NCI-H2029 treated with DMSO at 0.1 percent for 48 hours (cell line): ENCODE measurements at regions not wholly inside any gene's neighbourhood (a gene's known extent, or its start where the extent isn't known, plus 50 kb on each side); places are given as distances from the start of the nearest gene placed in this dataset.

Experiments used
- DNase-seq: peaks from one replicate; lab custom pipeline; 2025; lab: John Stamatoyannopoulos, UW

DNA sequence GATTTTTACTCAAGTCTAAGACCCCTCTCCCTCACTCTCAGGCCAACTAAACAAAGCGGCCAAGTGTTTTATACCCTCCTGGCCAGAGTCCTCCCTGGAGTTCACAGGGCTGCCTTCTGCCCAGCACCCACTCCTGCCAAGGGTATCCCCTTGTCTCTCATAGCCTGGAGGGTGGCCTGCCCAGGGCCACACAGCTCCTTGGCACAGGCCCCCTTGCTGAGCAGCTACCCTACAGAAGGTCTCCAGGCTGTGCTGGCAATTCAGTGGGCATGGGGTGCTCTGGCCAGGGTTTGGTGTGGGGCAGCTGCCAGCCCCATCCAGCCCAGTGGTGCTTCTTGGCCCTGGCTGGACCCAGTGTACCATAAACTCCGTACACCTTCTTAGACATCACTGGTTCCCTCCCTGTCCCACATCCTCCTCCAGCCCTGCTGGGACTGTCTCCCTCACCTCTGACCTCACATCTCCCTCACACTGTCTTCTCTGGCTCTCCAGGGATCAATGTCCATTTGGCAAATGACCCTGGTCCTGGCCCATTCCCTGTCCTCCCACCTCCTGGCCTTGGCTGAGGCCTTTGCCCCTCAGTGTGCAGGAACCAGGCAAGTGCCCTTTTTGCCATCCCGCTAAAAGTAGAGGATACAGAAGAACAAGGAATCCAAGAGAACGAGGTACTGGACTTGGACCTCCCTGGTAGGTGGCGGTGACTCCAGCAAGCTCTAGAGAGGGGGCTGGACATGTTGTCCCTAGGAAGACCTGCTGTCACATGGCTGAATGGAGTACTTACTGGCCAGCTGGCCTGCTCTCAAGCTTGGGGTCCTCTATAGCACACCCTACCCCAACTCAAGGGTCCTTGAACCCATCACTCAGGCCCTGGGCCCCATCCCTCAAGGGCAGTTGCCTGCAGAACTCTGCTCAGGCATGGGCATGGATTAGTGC lies 50.0 kb upstream of the TRPM1 start:
- DNase-seq, result no peak

DNA sequence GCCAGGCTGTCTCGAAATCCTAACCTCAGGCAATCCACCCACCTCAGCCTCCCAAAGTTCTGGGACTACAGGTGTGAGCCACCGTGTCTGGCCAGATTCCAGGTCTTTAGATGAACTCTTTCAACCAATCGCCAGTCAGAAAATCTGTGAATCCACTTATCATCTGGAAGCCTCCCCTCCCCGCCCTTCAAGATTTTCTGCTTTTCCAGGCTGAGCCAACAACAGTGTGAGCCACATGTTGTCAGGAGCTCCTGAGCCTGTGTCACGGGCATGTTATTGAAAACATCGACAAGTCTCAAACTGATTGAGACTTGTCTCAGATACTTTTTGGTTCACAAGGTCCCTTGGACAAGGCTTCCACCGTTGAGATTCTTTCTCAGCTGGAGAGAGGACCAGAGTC lies 52.0 kb upstream of the TRPM1 start:
- no peak for DNase-seq

DNA sequence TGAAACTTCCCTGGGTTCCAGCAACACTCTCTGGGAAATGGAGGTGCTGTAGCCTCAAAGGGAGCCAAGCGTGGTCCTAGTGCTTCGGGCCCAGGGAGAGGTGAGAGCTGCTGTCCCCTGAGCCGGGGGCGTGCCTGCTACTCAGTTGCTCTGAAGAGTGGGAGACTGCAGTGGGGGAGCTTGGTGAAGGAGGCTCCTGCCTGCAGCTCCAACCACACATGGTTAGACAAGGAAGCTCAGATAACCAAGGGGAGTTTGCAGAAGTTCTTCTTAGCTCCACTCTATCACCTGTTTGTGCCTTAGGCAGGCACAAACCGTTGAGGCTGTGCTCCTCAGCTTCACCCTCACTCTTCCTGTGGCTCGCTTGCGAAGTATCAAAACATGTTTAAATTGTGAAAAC lies 53.6 kb upstream of the TRPM1 start:
- no peak for DNase-seq

DNA sequence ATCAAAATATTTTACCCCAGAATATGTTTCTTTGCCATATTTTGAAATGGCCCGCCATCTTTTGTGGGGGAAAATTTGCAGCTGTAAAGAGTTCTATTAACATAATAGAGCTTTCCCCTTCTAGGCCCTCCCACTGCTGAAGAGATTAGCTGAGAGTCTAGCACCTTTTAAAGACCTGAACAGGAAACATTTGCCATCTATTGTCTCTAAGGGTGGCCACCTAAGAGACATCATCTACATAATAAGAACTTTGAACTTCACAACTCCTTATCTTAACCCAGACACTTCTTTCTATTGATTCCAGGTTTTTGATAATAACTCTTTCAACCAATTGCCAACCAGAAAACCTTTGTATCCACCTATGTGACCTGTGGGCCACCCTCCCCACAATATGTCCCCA lies 54.7 kb upstream of the TRPM1 start:
- no peak for DNase-seq

DNA sequence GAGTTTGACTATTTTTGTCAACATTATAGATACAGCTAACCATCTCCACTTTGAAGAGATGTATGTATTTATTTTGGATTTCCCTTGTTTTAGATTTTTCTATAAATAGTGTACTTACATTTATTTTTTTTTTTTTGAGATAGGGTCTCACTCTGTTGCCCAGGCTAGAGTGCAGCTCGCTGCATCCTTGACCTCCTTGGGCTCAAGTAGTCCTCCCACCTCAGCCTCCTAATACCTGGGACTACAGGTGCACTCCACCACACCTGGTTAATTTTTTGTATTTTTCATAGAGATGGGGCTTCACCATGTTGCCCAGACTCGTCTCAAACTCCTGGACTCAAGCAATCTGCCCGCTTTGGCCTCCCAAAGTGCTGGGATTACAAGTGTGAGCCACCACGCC lies 55.3 kb upstream of the TRPM1 start:
- no peak for DNase-seq

DNA sequence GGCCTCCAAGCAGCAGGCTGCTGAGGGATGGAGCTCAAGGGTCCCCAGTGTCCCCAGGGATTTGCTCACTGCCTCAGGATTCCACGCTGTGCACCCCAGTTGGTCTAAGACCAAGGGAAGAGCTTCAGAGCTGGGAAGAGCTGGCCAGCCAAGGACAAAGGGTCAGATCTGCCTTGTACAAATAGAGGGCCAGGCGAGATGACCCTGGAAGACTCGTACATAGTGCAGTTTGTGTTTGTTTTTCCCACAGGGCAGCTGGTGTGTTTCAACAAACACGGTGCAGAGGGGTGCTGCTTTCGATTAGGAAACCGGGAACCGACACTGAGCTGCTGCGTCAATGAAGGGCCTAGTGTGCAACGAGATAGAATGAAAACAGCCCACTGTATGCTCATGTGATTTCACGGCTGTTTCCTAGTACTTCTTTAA lies 56.1 kb upstream of the TRPM1 start:
- DNase-seq, result no peak

DNA sequence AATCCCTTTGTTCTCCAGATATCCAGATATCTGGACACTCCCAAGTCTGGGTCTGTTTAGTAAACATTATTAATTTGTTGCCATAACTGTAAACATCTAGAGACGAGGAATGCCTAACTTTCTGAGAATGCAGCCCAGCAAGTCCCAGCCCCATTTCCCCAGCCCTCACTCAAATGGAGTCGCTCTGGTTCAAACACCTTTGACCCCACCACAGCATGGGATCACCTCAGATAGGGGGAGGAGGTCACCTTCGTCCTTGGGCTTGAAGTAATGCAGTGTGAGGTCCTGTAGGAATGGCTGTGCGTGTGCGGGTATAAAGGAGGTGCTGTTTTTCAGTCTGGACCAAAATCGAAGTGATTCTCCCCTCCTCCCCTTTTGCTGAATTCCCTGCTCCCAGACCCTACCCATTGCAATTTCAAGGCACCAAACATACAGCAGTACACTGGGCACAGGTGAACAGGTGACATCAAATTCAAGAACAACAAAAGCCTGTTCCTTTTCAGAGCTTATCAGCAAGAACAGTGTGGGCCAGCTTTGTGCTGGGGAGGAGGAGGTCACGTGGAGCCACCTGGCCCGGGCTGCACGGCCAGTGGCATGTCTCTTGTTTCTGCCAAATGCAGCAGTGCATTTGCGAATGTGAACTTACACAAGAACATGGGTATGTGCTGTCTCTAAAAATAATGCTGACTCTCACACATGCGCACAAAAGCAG lies 57.5 kb upstream of the TRPM1 start:
- DNase-seq, result no peak

DNA sequence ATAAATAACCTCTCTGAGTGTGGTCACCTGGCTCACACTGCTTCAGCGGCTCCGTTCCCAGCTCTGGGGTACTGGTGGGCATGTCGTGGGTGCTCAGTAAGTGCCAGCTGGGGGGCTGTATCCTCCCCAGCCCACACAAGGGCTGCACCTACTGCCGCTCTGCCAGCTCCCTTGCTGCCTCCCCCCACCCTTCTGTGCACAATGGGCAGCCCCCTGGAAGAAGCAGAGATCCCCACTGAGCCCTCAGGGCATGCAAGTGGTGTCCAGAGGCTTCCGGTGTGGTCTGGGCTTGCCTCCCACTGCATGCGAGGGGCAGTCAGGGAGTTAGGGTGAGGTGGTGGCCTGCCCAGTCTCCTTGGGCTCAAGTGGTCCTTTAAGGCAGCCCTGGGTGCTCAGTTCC lies 58.3 kb upstream of the TRPM1 start:
- no peak for DNase-seq

DNA sequence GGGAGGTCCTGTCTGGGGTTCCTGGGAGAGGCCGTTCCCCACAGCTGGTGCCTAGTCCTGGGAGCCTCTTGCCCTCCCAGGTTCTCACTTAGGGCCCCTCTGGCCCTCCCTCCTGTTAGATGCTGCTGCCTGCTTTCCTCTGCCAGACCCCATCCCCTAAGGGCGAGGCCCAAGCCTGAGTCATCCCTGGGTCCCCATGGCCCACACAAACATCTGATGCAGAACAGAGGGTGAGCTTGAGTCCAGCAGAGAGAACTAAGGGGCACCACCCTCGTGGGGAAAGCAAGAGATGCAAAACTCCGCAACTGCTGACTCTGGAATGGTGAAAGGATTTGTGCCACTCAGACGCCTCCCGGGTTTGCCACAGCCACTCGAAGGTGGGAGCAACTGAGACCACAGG lies 58.8 kb upstream of the TRPM1 start:
- no peak for DNase-seq

DNA sequence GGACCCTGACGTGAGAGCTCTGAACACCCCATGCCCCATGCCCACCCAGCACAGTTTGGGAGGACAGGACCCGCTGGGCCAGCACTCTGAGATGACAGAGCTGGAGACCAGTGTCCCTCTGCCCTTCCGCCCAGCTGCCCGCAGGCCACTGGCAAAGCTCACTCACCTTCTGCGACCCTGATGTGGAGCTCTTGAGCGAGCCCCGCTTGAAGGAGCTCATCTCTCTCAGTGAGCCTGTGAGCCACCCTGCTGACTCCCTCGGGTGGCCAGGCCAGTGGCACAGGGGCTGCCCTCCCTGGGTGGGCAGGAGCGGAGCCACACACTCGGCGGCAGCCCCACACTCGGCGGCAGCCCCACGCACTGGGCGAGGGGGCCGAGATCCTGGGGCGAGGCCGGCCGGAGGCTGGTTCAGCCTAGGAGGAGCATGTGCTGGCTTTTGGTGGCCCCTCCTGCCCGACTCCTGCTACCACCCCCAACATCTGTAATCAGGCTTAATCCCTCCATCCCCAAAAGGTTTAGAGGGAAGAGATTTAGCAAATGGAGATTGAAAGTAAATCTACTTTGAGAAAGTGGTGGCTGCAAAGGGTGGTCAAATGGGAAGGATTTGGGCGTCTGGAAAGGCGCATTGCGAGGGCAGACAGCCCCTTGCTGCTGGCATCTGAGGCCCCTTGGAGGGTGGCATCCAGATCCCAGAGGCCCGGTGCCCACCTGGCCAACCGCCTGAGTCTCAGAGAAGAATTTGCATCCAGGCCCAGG lies 59.4 kb upstream of the TRPM1 start:
- no peak for DNase-seq

DNA sequence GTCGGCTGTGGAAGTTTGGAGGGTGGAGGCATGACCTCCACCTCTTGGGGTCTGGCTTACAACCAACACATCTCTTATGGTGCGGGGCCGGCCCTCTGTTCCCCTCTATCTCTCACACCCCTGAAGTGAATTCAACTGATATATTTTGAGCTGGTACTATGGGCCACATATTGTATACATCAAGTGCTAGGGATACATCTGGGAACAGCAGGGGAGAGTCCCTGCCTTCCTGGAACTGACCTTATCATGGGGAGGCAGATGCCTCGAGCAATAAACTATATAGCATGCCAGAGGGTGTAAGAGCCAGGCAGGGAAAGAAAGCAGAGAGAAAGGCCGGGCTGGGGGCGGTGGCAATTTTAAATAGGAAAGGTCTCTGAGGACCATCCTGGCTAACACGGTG lies 60.4 kb upstream of the TRPM1 start:
- DNase-seq, result no peak

DNA sequence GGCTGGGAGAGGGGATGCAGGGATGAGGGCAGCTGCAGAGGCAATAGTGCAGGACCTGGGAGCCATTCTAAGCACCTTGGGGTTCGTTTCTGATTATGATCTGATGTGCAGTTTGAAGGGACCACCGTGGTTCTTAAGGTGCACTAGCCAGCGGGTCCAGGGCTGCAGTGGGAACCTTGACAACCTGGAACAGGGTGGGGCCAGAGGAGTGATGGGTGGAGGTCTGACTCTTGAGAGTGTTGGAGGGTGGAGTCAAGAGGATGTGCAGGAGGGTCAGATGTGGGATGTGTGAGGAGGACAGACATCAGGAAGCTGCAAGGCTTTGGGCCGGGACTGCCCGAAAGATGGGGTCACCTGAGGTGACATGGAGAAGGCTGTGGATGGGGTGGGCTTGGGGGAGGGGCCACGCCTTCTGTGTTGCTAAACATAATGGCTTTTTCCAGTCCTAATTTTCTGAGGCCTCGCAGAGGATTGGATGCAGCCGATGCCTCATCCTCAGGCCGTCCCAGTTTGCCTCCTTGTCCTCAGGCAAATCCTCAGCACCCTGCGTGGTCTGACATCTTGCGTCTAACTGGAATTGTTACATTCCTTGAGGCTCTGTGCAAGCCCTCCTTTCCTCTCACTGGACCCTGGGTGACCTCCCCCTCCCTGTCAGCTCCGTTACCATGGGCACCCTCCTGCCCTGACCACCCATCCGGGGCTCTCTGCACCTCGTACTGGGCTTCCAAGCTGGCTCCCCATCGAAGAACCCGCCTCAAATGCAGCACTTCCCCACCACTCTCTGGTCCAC lies 61.4 kb upstream of the TRPM1 start:
- DNase-seq, result no peak

DNA sequence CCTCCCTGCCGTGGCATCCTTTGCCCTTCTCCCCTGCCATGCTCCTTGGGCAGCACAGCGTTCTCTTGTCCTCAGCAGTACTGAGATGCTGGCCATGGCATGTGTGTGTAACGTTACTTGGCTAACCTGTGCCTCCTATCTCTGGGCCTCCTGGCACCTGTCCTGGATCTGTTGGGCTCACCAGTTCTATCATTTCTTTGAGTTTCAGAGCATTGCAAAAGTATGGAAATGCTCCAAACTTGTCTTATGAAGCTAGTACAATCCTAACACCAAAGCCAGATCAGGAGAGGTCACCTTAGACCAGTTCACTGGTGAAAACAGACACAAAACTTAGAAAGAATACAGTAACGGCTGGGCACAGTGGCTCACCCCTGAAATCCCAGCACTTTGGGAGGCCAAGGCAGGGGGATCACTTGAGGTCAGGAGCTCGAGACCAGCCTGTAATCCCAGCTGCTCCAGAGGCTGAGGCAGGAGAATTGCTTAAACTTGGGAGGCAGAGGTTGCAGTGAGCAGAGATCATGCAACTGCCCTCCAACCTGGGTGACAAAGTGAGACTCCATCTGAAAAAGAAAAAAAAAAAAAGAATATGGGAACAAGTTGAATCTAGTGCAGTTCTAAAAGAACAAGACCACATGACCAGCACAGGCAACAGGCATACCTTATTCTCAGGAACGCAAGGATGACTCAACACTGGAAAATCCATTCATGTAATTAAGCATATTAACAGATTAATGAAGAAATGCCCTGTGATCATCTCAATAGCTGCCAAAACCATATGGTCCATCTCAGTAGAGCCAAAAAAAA lies 62.4 kb upstream of the TRPM1 start:
- no peak for DNase-seq

DNA sequence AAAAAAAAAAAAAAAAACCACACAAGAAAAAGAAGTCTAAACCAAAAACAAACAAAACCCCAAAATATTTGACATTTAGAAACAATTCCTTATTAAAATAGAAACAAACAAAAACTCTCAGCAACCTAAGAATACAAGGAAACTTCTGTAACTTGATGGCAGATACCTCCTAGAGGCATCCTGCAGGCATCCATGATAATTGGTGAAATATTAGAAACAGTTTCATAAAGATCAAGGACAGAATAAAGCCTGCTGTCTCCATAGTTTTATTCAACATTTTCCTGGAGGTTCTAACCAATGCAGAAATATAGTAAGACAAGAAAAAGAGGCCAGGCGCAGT lies 63.0 kb upstream of the TRPM1 start:
- DNase-seq, result no peak

DNA sequence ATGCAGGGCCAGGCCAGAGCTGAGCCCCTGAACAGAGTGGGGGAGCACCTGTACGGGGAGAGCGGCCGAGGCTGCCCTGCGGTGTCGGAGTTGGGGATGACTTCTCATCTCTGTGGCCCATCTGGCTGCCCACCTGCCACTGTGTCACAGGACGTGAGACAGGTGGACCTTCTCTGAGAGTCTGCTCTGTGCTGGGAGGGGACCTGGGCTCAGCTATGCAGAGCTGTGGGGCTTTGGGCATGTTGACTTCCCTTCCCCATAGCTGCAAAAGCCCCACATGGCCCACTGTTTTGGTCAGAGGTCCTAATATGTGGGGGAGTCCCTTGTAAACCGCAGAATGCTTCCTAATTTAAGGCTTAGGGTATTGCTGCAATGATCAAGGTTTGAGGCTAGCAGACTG lies 68.0 kb upstream of the TRPM1 start:
- DNase-seq, result no peak

DNA sequence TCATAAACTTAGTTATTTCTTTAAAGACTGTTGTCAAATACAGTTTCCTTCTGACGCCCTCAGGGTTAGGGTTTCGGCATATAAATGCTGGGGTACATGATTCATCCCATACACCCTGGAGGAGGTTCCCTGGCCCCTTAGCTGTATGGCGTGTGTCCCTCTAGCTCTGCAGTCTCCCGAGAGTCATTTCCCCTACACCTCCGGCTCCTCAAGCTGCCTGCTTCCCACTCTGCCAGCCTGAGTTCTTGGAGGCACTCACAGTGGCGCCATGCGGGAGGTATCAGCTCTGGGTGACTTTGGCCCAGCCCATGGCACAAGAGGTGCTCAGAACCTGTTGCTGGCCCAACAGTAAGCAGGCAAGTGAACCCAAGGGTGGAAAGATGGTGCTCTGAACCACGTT lies 70.2 kb upstream of the TRPM1 start:
- DNase-seq, result no peak

DNA sequence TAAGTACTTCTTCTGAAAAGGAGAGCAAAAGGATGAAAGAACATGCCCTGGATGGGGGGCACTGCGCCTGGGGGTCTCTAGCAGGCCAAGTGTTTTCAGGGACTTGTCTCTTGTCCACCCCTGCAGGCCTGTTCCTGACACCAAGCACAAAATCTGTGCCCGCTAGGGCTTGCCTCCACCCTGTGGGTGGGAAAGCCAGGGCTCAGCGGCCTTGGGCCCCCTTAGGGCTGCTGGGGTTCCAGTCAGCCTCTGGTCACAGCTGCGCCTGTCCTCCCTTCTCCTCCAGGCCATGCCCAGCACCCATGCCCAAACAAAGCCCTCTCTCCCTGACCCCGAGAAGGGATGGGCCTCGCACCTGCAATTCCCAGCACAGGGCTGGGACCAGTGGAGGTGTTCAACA lies 71.1 kb upstream of the TRPM1 start:
- no peak for DNase-seq

DNA sequence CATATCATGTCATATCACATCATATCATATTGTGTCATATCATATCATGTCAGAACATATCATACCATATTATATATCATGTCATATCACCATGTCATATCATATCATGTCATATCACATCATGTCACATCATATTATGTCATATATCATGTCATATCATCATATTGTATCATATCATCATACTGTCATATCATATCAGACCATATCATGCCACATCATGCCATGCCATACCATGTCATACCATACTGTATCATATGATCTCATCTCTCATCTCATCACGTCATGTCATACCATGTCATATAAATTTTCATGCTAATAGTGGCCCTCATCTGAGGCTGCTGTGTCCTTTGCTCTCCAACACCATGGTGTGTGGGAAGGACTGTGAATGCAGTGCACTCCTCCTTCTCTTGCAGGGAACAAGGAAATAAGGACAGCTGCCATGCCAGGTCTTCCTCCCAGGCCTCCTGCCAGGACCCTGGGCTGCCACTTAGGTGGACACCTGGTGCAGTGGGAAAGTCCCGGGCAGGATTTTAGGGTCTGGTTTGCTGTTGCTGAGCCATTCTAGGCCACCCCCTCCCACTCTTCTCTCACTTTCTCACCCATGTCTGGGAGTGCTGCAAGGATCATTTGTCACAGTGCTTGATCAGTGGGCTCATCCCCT lies 72.4 kb upstream of the TRPM1 start:
- no peak for DNase-seq

DNA sequence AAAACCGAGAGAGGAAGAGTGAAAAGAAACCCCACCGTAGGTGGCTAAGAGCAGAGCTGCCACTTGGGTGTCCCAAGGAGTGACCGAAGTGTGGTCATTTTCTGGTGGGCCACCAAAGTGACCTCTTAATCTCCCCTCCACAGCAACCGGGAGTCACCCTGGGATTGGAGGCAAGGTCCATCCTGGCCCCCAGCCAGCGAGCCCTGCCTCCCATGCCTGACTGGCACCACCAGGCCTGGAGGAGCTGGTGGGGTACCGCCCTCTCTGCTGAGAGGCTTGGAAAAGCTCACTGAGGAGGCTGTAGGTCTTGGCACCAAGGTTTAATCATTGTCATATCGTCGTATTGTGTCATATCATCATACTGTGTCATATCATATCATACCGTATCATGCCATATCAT lies 74.0 kb upstream of the TRPM1 start:
- DNase-seq, result no peak

DNA sequence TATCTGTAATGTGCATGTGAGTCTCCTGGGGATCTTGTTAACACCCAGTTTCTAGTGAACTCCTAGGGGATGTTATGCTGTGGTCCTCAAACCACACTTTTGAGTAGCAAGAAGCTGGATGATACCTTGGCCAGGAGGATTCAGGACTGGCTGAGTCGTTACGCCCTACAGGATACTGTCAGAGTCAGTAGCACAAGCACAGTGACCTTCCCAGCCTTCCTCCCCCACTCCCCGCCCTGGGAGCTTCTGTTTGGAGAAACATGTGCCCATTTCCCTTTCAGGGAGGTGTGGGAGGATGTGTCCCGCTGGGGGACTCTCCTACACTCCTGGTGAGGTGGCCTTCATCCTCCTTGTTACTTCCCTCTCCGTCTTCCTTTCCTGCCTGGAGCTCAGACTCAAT lies 76.4 kb upstream of the TRPM1 start:
- no peak for DNase-seq

DNA sequence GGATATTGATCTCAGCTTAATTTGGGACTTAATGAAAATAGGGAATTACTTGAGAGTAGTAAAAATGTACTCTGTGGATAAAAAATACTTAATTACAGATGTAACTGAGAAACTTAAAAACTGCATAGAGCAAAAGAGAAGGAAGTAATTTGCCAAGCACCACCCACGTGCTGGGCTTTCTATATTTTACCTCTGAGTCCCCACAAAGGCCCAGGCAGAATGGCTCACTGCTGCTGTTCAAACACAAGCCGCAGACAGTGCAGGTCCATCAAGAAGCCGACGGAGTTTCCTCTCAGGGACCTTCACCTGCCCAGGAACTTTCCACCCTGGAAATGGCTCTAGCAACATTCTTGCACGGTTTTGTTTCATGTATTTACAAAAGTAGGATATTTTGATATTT lies 77.2 kb upstream of the TRPM1 start:
- DNase-seq, result no peak
